K562 (cell line): ENCODE measurements at regions not wholly inside any gene's neighbourhood (a gene's known extent, or its start where the extent isn't known, plus 50 kb on each side); places are given as distances from the start of the nearest gene placed in this dataset.

Source experiments
- ATAC-seq: fragments of 200-7000 bp; cut with Tn5 transposase; 3 replicates; pipeline ENCODE4 v1.9.1; 2020; ENCODE audit warnings: moderate library complexity
- BruUV-seq: library from RNA; stranded (reverse); fragments of 400-500 nt; replicated peaks from 2 replicates; lab custom pipeline; 2021; lab: Mats Ljungman, UMichigan
- CTCF ChIA-PET: fragments of 300-600 bp; formaldehyde crosslinking; extraction: SDS; loops from one replicate; lab custom pipeline; 2021; ENCODE audit warnings: low intra/inter-chr PET ratio; lab: Yijun Ruan, JAX
- POLR2A ChIA-PET: fragments of 300-600, 350-650 bp; sonication (Branson Sonifier 250); formaldehyde crosslinking; extraction: SDS; loops from one replicate; lab custom pipeline; 2021; ENCODE audit warnings: antibody characterized with exemption, inconsistent platforms; lab: Yijun Ruan, JAX
- DNase-seq, 4 experiments: peaks; one replicate each; pipeline versions ENCODE4 v3.0.0 to v3.0.0-alpha.2; 2011 to 2018; ENCODE audit warnings: low spot score in 3 of 4, mixed read lengths in 3 of 4; ENCODE audit errors: extremely low read depth in 1 of 4
- FAIRE-seq: peaks from 2 replicates; lab custom pipeline; 2011; peaks lifted over from hg19 to GRCh38; lab: Jason Lieb, UNC
- H2AFZ ChIP-seq: 2 replicates; pipeline ENCODE4 v1.6.0; 2011; ENCODE audit warnings: low read depth, low read length, control low read depth, inconsistent platforms
- H3K27ac ChIP-seq: fragments of 200-600 bp; 3 replicates; pipeline ENCODE4 v1.8.0; 2011; ENCODE audit warnings: low read depth, mild to moderate bottlenecking, control low read depth, inconsistent platforms, low read length, moderate library complexity, mixed read lengths; ENCODE audit errors: extremely low read depth
- H3K27me3 ChIP-seq, 2 experiments: fragments of 300-600 bp in 1 of 2; 2 replicates in 1 of 2; 3 replicates in 1 of 2; pipeline versions ENCODE4 v1.6.0 to v1.8.0; 2011; ENCODE audit warnings: inconsistent platforms in 2 of 2, low read length in 2 of 2, mild to moderate bottlenecking in 1 of 2, mixed read lengths in 1 of 2, moderate library complexity in 1 of 2; ENCODE audit not compliant: control insufficient read depth in 2 of 2, insufficient read depth in 2 of 2
- H3K36me3 ChIP-seq: fragments of 300-600 bp; 3 replicates; pipeline ENCODE4 v1.8.0; 2011; ENCODE audit warnings: mild to moderate bottlenecking, low read length, inconsistent platforms; ENCODE audit not compliant: control insufficient read depth, insufficient read depth
- H3K4me1 ChIP-seq, 2 experiments: fragments of 200-600 bp in 1 of 2; replicated peaks in 1 of 2; 2 replicates in 1 of 2; 3 replicates in 1 of 2; pipeline versions ENCODE4 v1.5.1 to v1.8.0; 2011; ENCODE audit warnings: inconsistent platforms in 2 of 2, low read length in 2 of 2, mild to moderate bottlenecking in 1 of 2, mixed read lengths in 1 of 2, moderate library complexity in 1 of 2; ENCODE audit not compliant: control insufficient read depth in 2 of 2, insufficient read depth in 2 of 2
- H3K4me2 ChIP-seq: 2 replicates; pipeline ENCODE4 v1.6.1; 2011; ENCODE audit warnings: low read length, control low read depth, inconsistent platforms, mixed read lengths; ENCODE audit not compliant: insufficient read depth
- H3K4me3 ChIP-seq: fragments of 200-600 bp; sonication (generic), shearing (Covaris generic); 2 replicates; pipeline ENCODE4 v1.5.1; 2016; ENCODE audit warnings: control low read depth, inconsistent platforms
- H3K79me2 ChIP-seq: fragments of 200-600 bp; 3 replicates; pipeline ENCODE4 v1.8.0; 2011; ENCODE audit warnings: low read length, inconsistent platforms; ENCODE audit not compliant: control insufficient read depth, insufficient read depth
- H3K9ac ChIP-seq, 2 experiments: 2 replicates each; pipeline versions ENCODE4 v1.6.0 to v1.6.1; 2011; ENCODE audit warnings: low read depth in 2 of 2, low read length in 2 of 2, control low read depth in 1 of 2, inconsistent platforms in 1 of 2, mild to moderate bottlenecking in 1 of 2, mixed read lengths in 1 of 2; ENCODE audit not compliant: insufficient read depth in 1 of 2
- H3K9me1 ChIP-seq: one replicate; pipeline ENCODE4 v1.6.0; 2011; ENCODE audit warnings: inconsistent platforms, mild to moderate bottlenecking, low read length, moderate library complexity; ENCODE audit not compliant: control insufficient read depth, insufficient read depth
- H3K9me3 ChIP-seq: replicated peaks from 2 replicates; pipeline ENCODE4 v1.5.1; 2011; ENCODE audit warnings: low read depth, low read length, inconsistent platforms; ENCODE audit not compliant: control insufficient read depth, insufficient read depth
- H4K20me1 ChIP-seq: replicated peaks from 2 replicates; pipeline ENCODE4 v1.6.1; 2011; ENCODE audit warnings: low read length, inconsistent platforms, mixed read lengths; ENCODE audit not compliant: control insufficient read depth, insufficient read depth
- CCAR2 ChIP-seq: fragments of 200-400 bp; formaldehyde crosslinking; IDR thresholded peaks from 2 replicates; pipeline ENCODE4 v1.6.1; 2017; ENCODE audit warnings: mild to moderate bottlenecking, low read depth, low read length
- ETV1 ChIP-seq: fragments of 450-650 bp; conservative IDR thresholded peaks from 2 replicates; pipeline ENCODE4 v1.6.1; 2016; ENCODE audit warnings: missing genetic modification characterization, control low read depth, low read depth, missing compliant biosample characterization
- HDGF ChIP-seq: fragments of 450-650 bp; IDR thresholded peaks from 2 replicates; pipeline ENCODE4 v1.6.1; 2016
- MYC ChIP-seq, 2 experiments: fragments of 250-450 bp in 1 of 2; sonication (Bioruptor Pico) in 1 of 2; IDR thresholded peaks; 2 replicates each; pipeline versions ENCODE4 v1.5.1 to v1.6.1; 2012 to 2021; ENCODE audit warnings: low read depth in 2 of 2, borderline replicate concordance in 1 of 2, improper control_type of control experiment in 1 of 2, low read length in 1 of 2, mild to moderate bottlenecking in 1 of 2, moderate library complexity in 1 of 2
- RBM39 ChIP-seq: fragments of 200-400 bp; formaldehyde crosslinking; optimal IDR thresholded peaks from 2 replicates; pipeline ENCODE3; 2018; ENCODE audit warnings: low read depth, low read length
- SP1 ChIP-seq: sonication (generic); formaldehyde crosslinking; IDR thresholded peaks from 2 replicates; pipeline ENCODE4 v1.8.1; 2022; ENCODE audit warnings: mild to moderate bottlenecking, missing genetic modification reagents
- ZNF146 ChIP-seq: IDR thresholded peaks from one replicate; pipeline ENCODE4 v1.6.1; 2018; ENCODE audit warnings: missing compliant biosample characterization; ENCODE audit not compliant: unreplicated experiment
- WGBS: fragments of 100-300 bp; shearing (Covaris generic); methylation state at CpG from one replicate; pipeline ENCODE4 v1.1.6; 2016; ENCODE audit warnings: low coverage, mixed read lengths; ENCODE audit not compliant: insufficient coverage; ENCODE audit errors: missing lambda C conversion rate; 5-methylcytosine and 5-hydroxymethylcytosine counted together
- in situ Hi-C: fragments of 300-500 bp; cut with MboI; formaldehyde crosslinking; loops from 4 replicates; pipeline ENCODE4 v1.15.0; 2018; ENCODE audit warnings: inconsistent platforms, mixed read lengths
- intact Hi-C: fragments of 100-400 bp; cut with micrococcal nuclease; formaldehyde crosslinking; loops from 2 replicates; pipeline ENCODE4 v1.14.2; 2022
- TF ChIP-seq, protein P1 (sequence below): fragments of 250-450 bp; sonication (Bioruptor Pico); IDR thresholded peaks from 2 replicates; pipeline ENCODE4 v1.5.0; 2020; ENCODE audit warnings: mild to moderate bottlenecking, borderline replicate concordance

DNA sequence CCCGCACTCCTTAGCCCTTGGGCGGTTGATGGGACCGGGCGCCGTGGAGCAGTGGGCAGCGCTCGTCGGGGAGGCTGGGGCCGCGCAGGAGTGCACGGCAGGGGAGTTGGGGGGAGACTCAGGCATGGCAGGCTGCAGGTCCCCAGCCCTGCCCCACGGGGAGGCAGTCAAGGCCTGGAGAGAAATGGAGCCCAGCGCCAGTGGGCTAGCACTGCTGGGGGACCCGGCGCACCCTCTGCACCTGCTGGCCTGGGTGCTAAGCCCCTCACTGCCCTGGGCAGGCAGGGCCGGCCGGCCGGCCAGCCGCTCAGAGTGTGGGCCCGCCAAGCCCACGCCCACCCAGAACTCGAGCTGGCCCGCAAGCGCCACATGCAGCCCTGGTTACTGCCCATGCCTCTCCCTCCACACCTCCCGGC is 147.2 kb upstream of the PITRM1 start:
- Histone ChIP-seq H3K79me2 (peaks cover 4% of the 10 kb centered on the region; the same call in 1 of the 3 replicates), H3K4me1 (peaks cover 3 to 21% of the 10 kb centered on the region in 2 experiments; a peak in 4 of 5 replicates), H3K27me3 (no peaks in the 10 kb centered on the region), H3K4me3 (no peak overlapping the region), H4K20me1 (0 out of 2 replicates have a peak, but pooled peaks cover 7% of the 10 kb centered on the region), H3K9ac (no peak overlapping the region), H3K36me3 (no peaks in the 10 kb centered on the region), H3K9me3 (0 out of 2 replicates have a peak, but pooled peaks cover 2% of the 10 kb centered on the region), H3K9me1 (no peaks in the 10 kb centered on the region), H3K27ac (no peak overlapping the region), H3K4me2 (no peak overlapping the region), H2AFZ (no peak overlapping the region)
- FAIRE-seq (no peak), DNase-seq (no peak), ATAC-seq (no peak)
- in situ Hi-C loops, result no loop called here
- POLR2A ChIA-PET, result no interaction called here
- TF ChIP-seq, protein P1, sequence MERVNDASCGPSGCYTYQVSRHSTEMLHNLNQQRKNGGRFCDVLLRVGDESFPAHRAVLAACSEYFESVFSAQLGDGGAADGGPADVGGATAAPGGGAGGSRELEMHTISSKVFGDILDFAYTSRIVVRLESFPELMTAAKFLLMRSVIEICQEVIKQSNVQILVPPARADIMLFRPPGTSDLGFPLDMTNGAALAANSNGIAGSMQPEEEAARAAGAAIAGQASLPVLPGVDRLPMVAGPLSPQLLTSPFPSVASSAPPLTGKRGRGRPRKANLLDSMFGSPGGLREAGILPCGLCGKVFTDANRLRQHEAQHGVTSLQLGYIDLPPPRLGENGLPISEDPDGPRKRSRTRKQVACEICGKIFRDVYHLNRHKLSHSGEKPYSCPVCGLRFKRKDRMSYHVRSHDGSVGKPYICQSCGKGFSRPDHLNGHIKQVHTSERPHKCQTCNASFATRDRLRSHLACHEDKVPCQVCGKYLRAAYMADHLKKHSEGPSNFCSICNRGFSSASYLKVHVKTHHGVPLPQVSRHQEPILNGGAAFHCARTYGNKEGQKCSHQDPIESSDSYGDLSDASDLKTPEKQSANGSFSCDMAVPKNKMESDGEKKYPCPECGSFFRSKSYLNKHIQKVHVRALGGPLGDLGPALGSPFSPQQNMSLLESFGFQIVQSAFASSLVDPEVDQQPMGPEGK (CRISPR knock-in tag), result no peak
- TF ChIP-seq SP1 (CRISPR knock-in tag) (no peak), RBM39 (no peak), ETV1 (tag) (no peak), ZNF146 (no peak), MYC (IDR thresholded peaks at IDR 0.05; ENCODE audit: low read depth, low read length) (no peak), MYC (CRISPR knock-in tag; IDR thresholded peaks at IDR 0.05; ENCODE audit: borderline replicate concordance, low read depth) (no peak), HDGF (no peak), CCAR2 (no peak)
- BruUV-seq, result no TSS peak
- CTCF ChIA-PET, result interaction anchor here (0.6 kb wide), 1 partner anchor 1825 kb away, joined by 3 read pairs; no protein-coding TSS in a partner anchor
- intact Hi-C loops, result no loop called here
- WGBS, result 97% methylated on average over 16 of the region's 25 CpGs
